ENCODE measurements at regions not wholly inside any gene's neighbourhood (a gene's known extent, or its start where the extent isn't known, plus 50 kb on each side); places are given as distances from the start of the nearest gene placed in this dataset.

DNA sequence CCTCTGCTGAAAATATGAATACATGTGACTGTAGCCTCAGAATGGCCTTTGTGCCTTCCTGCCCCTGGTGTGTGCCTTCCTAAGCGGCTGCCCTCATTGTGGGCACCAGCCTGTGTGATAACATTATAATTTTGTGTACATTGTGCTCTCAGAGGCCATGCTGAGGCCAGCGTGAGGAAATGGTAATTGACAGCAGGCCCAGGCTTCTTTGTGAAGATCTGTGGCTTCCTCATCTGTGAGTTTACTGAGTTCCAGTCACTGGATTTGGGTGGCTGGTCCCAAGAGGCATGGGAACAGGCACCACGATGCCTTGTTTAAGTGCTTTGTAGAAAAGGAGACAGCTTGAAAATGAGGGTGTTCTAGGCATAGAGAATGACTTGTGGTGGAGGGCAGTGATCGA, 389.3 kb downstream of the OMA1 start:
- no peaks in the 10 kb centered on the region for H3K4me1 ChIP-seq (ENCODE audit: control insufficient read depth, extremely low read depth, insufficient read depth, low read length)
- H3K9me3 ChIP-seq (ENCODE audit: control insufficient read depth, insufficient read depth, low read depth, low read length): no peaks in the 10 kb centered on the region
- no peak overlapping the region for H2AFZ ChIP-seq (ENCODE audit: low read length)
- H3K36me3 ChIP-seq (ENCODE audit: control insufficient read depth, insufficient read depth, low read length): no peaks in the 10 kb centered on the region
- no peaks in the 10 kb centered on the region for H3K79me2 ChIP-seq (ENCODE audit: control insufficient read depth, insufficient read depth, low read length)
- H4K20me1 ChIP-seq (ENCODE audit: control insufficient read depth, extremely low read depth, insufficient read depth, low read length): no peaks in the 10 kb centered on the region
- H3K4me3 ChIP-seq (replicated peaks in 1 of 4; ENCODE audit: control extremely low read depth in 1 of 4, insufficient read depth in 1 of 4, low read depth in 3 of 4, low read length in 4 of 4): no peak overlapping the region
- no peak overlapping the region for H3K4me2 ChIP-seq (ENCODE audit: extremely low read depth, insufficient read depth, low read length)
- H3K27ac ChIP-seq (ENCODE audit: insufficient read depth, low read length): no peak overlapping the region
- TF ChIP-seq, protein P1, sequence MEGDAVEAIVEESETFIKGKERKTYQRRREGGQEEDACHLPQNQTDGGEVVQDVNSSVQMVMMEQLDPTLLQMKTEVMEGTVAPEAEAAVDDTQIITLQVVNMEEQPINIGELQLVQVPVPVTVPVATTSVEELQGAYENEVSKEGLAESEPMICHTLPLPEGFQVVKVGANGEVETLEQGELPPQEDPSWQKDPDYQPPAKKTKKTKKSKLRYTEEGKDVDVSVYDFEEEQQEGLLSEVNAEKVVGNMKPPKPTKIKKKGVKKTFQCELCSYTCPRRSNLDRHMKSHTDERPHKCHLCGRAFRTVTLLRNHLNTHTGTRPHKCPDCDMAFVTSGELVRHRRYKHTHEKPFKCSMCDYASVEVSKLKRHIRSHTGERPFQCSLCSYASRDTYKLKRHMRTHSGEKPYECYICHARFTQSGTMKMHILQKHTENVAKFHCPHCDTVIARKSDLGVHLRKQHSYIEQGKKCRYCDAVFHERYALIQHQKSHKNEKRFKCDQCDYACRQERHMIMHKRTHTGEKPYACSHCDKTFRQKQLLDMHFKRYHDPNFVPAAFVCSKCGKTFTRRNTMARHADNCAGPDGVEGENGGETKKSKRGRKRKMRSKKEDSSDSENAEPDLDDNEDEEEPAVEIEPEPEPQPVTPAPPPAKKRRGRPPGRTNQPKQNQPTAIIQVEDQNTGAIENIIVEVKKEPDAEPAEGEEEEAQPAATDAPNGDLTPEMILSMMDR (conservative IDR thresholded peaks at IDR 0.05 in 1 of 2, IDR thresholded peaks at IDR 0.05 in 1 of 2; ENCODE audit: low read depth in 1 of 2, low read length in 2 of 2): no peak
- TF ChIP-seq EZH2 (IDR thresholded peaks at IDR 0.05; ENCODE audit: low read length, missing control alignments): no peak
- no peak overlapping the region for H3K9ac ChIP-seq (ENCODE audit: insufficient read depth, low read length)
- DNase-seq (ENCODE audit: low read depth in 2 of 2): no peak
- no peaks in the 10 kb centered on the region for H3K27me3 ChIP-seq (ENCODE audit: control insufficient read depth, insufficient read depth, low read length)

GRCh38 chr1:58156831-58157230, 389.7 kb downstream of the OMA1 start:
- no peak overlapping the region for H3K4me3 ChIP-seq (replicated peaks in 1 of 4; ENCODE audit: control extremely low read depth in 1 of 4, insufficient read depth in 1 of 4, low read depth in 3 of 4, low read length in 4 of 4)
- no peaks in the 10 kb centered on the region for H3K4me1 ChIP-seq (ENCODE audit: control insufficient read depth, extremely low read depth, insufficient read depth, low read length)
- no peaks in the 10 kb centered on the region for H3K9me3 ChIP-seq (ENCODE audit: control insufficient read depth, insufficient read depth, low read depth, low read length)
- H3K36me3 ChIP-seq (ENCODE audit: control insufficient read depth, insufficient read depth, low read length): no peaks in the 10 kb centered on the region
- H3K9ac ChIP-seq (ENCODE audit: insufficient read depth, low read length): no peak overlapping the region
- H3K4me2 ChIP-seq (ENCODE audit: extremely low read depth, insufficient read depth, low read length): no peak overlapping the region
- H4K20me1 ChIP-seq (ENCODE audit: control insufficient read depth, extremely low read depth, insufficient read depth, low read length): no peaks in the 10 kb centered on the region
- H3K27ac ChIP-seq (ENCODE audit: insufficient read depth, low read length): no peak overlapping the region
- no peak overlapping the region for H2AFZ ChIP-seq (ENCODE audit: low read length)
- TF ChIP-seq, protein P1 (conservative IDR thresholded peaks at IDR 0.05 in 1 of 2, IDR thresholded peaks at IDR 0.05 in 1 of 2; ENCODE audit: low read depth in 1 of 2, low read length in 2 of 2): no peak
- TF ChIP-seq EZH2 (IDR thresholded peaks at IDR 0.05; ENCODE audit: low read length, missing control alignments): no peak
- no peaks in the 10 kb centered on the region for H3K79me2 ChIP-seq (ENCODE audit: control insufficient read depth, insufficient read depth, low read length)
- no peaks in the 10 kb centered on the region for H3K27me3 ChIP-seq (ENCODE audit: control insufficient read depth, insufficient read depth, low read length)
- no peak for DNase-seq (ENCODE audit: low read depth in 2 of 2)

DNA sequence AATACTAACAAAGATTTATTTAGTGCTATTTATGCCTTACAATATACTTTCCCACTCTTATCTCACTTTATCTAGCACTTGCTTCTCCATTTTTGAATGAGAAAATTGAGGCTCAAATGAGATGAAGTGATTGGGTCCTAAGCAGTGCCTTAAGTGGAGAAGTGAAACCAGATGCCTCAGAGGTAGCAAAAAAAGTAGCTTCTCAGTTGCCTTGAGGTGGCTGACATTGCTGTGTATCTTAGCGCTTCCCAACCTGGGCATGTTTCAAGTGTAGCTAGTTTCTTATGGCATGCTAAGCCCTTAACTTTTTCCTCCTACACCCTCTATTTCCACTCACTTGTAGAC, 390.4 kb downstream of the OMA1 start:
- TF ChIP-seq EZH2 (IDR thresholded peaks at IDR 0.05; ENCODE audit: low read length, missing control alignments): no peak
- TF ChIP-seq, protein P1 (conservative IDR thresholded peaks at IDR 0.05 in 1 of 2, IDR thresholded peaks at IDR 0.05 in 1 of 2; ENCODE audit: low read depth in 1 of 2, low read length in 2 of 2): no peak
- Histone ChIP-seq H3K4me2 (ENCODE audit: extremely low read depth, insufficient read depth, low read length) (no peak overlapping the region), H4K20me1 (ENCODE audit: control insufficient read depth, extremely low read depth, insufficient read depth, low read length) (no peaks in the 10 kb centered on the region), H3K27me3 (ENCODE audit: control insufficient read depth, insufficient read depth, low read length) (no peaks in the 10 kb centered on the region), H3K4me3 (replicated peaks in 1 of 4; ENCODE audit: control extremely low read depth in 1 of 4, insufficient read depth in 1 of 4, low read depth in 3 of 4, low read length in 4 of 4) (no peak overlapping the region), H3K9me3 (ENCODE audit: control insufficient read depth, insufficient read depth, low read depth, low read length) (no peaks in the 10 kb centered on the region), H3K27ac (ENCODE audit: insufficient read depth, low read length) (no peak overlapping the region), H3K4me1 (ENCODE audit: control insufficient read depth, extremely low read depth, insufficient read depth, low read length) (no peaks in the 10 kb centered on the region), H3K79me2 (ENCODE audit: control insufficient read depth, insufficient read depth, low read length) (no peaks in the 10 kb centered on the region), H3K36me3 (ENCODE audit: control insufficient read depth, insufficient read depth, low read length) (no peaks in the 10 kb centered on the region), H3K9ac (ENCODE audit: insufficient read depth, low read length) (no peak overlapping the region), H2AFZ (ENCODE audit: low read length) (no peak overlapping the region)
- no peak for DNase-seq (ENCODE audit: low read depth in 2 of 2)
